ENCODE measurements at regions not wholly inside any gene's neighbourhood (a gene's known extent, or its start where the extent isn't known, plus 50 kb on each side); places are given as distances from the start of the nearest gene placed in this dataset.

GRCh38 chr2:116877274-116877673 is 937.2 kb upstream of the DDX18 start:
- Histone ChIP-seq H3K9me3 (ENCODE audit: control insufficient read depth, insufficient read depth, low read depth, low read length) (no peaks in the 10 kb centered on the region), H3K4me3 (replicated peaks in 1 of 4; ENCODE audit: control extremely low read depth in 1 of 4, insufficient read depth in 1 of 4, low read depth in 3 of 4, low read length in 4 of 4) (no peak overlapping the region), H3K9ac (ENCODE audit: insufficient read depth, low read length) (no peak overlapping the region), H4K20me1 (ENCODE audit: control insufficient read depth, extremely low read depth, insufficient read depth, low read length) (no peaks in the 10 kb centered on the region), H3K4me2 (ENCODE audit: extremely low read depth, insufficient read depth, low read length) (no peak overlapping the region), H3K27ac (ENCODE audit: insufficient read depth, low read length) (no peak overlapping the region), H3K27me3 (ENCODE audit: control insufficient read depth, insufficient read depth, low read length) (no peaks in the 10 kb centered on the region), H3K4me1 (ENCODE audit: control insufficient read depth, extremely low read depth, insufficient read depth, low read length) (no peaks in the 10 kb centered on the region), H2AFZ (ENCODE audit: low read length) (no peak overlapping the region), H3K79me2 (ENCODE audit: control insufficient read depth, insufficient read depth, low read length) (no peaks in the 10 kb centered on the region), H3K36me3 (ENCODE audit: control insufficient read depth, insufficient read depth, low read length) (no peaks in the 10 kb centered on the region)
- TF ChIP-seq, protein P1, sequence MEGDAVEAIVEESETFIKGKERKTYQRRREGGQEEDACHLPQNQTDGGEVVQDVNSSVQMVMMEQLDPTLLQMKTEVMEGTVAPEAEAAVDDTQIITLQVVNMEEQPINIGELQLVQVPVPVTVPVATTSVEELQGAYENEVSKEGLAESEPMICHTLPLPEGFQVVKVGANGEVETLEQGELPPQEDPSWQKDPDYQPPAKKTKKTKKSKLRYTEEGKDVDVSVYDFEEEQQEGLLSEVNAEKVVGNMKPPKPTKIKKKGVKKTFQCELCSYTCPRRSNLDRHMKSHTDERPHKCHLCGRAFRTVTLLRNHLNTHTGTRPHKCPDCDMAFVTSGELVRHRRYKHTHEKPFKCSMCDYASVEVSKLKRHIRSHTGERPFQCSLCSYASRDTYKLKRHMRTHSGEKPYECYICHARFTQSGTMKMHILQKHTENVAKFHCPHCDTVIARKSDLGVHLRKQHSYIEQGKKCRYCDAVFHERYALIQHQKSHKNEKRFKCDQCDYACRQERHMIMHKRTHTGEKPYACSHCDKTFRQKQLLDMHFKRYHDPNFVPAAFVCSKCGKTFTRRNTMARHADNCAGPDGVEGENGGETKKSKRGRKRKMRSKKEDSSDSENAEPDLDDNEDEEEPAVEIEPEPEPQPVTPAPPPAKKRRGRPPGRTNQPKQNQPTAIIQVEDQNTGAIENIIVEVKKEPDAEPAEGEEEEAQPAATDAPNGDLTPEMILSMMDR (conservative IDR thresholded peaks at IDR 0.05 in 1 of 2, IDR thresholded peaks at IDR 0.05 in 1 of 2; ENCODE audit: low read depth in 1 of 2, low read length in 2 of 2): no peak
- TF ChIP-seq EZH2 (IDR thresholded peaks at IDR 0.05; ENCODE audit: low read length, missing control alignments): no peak
- DNase-seq (ENCODE audit: low read depth in 2 of 2): no peak

DNA sequence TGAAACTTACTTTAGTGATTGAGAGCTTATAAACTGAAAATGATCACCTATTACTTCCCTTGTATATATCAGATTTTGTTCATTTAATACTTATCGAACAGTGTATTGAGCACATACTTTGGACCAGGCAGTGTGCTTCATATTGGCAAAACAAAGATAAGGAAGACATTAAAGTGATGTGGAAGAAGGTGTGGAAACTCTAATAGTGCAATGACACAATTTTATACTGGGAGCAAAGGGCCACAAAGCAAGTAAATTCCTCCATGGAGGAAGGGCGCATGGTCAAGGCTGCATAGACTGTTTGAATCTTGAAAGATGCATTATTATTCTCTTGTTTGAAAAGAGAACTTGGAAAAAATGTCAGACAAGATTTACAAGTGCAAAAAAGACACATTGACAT is 936.5 kb upstream of the DDX18 start:
- no peaks in the 10 kb centered on the region for H3K9me3 ChIP-seq (ENCODE audit: control insufficient read depth, insufficient read depth, low read depth, low read length)
- no peaks in the 10 kb centered on the region for H3K79me2 ChIP-seq (ENCODE audit: control insufficient read depth, insufficient read depth, low read length)
- no peak for TF ChIP-seq EZH2 (IDR thresholded peaks at IDR 0.05; ENCODE audit: low read length, missing control alignments)
- TF ChIP-seq, protein P1 (conservative IDR thresholded peaks at IDR 0.05 in 1 of 2, IDR thresholded peaks at IDR 0.05 in 1 of 2; ENCODE audit: low read depth in 1 of 2, low read length in 2 of 2): no peak
- H3K27me3 ChIP-seq (ENCODE audit: control insufficient read depth, insufficient read depth, low read length): no peaks in the 10 kb centered on the region
- H3K4me1 ChIP-seq (ENCODE audit: control insufficient read depth, extremely low read depth, insufficient read depth, low read length): no peaks in the 10 kb centered on the region
- H4K20me1 ChIP-seq (ENCODE audit: control insufficient read depth, extremely low read depth, insufficient read depth, low read length): no peaks in the 10 kb centered on the region
- H3K4me2 ChIP-seq (ENCODE audit: extremely low read depth, insufficient read depth, low read length): no peak overlapping the region
- no peak for DNase-seq (ENCODE audit: low read depth in 2 of 2)
- H3K9ac ChIP-seq (ENCODE audit: insufficient read depth, low read length): no peak overlapping the region
- no peaks in the 10 kb centered on the region for H3K36me3 ChIP-seq (ENCODE audit: control insufficient read depth, insufficient read depth, low read length)
- H3K4me3 ChIP-seq (replicated peaks in 1 of 4; ENCODE audit: control extremely low read depth in 1 of 4, insufficient read depth in 1 of 4, low read depth in 3 of 4, low read length in 4 of 4): no peak overlapping the region
- H2AFZ ChIP-seq (ENCODE audit: low read length): no peak overlapping the region
- H3K27ac ChIP-seq (ENCODE audit: insufficient read depth, low read length): no peak overlapping the region

DNA sequence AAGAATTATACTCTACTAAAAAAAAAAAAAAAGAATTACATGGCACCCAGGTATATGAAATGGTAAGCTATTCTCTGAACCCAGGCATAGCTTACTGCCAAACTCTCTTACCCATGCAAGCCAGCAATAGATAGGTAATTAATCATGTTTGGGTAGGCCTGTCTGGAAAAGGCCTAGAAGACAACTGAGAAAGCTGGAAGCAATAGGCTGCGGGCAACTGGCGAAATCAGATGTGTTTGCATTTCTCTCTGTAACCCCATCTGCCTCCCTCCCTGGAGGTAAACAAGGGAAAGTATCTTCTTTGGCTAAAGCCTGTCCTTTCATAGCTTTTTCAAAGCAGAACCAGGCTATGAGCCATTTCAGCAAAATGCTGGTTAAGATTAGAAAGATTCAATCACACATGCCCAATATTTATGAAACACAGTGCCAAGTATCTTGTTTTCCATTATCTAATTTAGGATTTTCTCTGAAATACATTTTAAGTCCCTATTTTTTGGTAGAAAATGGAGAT is 934.8 kb upstream of the DDX18 start:
- H3K36me3 ChIP-seq (ENCODE audit: control insufficient read depth, insufficient read depth, low read length): no peaks in the 10 kb centered on the region
- H3K4me3 ChIP-seq (replicated peaks in 1 of 4; ENCODE audit: control extremely low read depth in 1 of 4, insufficient read depth in 1 of 4, low read depth in 3 of 4, low read length in 4 of 4): no peak overlapping the region
- no peak overlapping the region for H2AFZ ChIP-seq (ENCODE audit: low read length)
- H3K27ac ChIP-seq (ENCODE audit: insufficient read depth, low read length): no peak overlapping the region
- H3K27me3 ChIP-seq (ENCODE audit: control insufficient read depth, insufficient read depth, low read length): no peaks in the 10 kb centered on the region
- H3K9ac ChIP-seq (ENCODE audit: insufficient read depth, low read length): no peak overlapping the region
- no peak for DNase-seq (ENCODE audit: low read depth in 2 of 2)
- TF ChIP-seq, protein P1 (conservative IDR thresholded peaks at IDR 0.05 in 1 of 2, IDR thresholded peaks at IDR 0.05 in 1 of 2; ENCODE audit: low read depth in 1 of 2, low read length in 2 of 2): no peak
- no peak for TF ChIP-seq EZH2 (IDR thresholded peaks at IDR 0.05; ENCODE audit: low read length, missing control alignments)
- no peaks in the 10 kb centered on the region for H4K20me1 ChIP-seq (ENCODE audit: control insufficient read depth, extremely low read depth, insufficient read depth, low read length)
- H3K79me2 ChIP-seq (ENCODE audit: control insufficient read depth, insufficient read depth, low read length): no peaks in the 10 kb centered on the region
- no peak overlapping the region for H3K4me2 ChIP-seq (ENCODE audit: extremely low read depth, insufficient read depth, low read length)
- no peaks in the 10 kb centered on the region for H3K9me3 ChIP-seq (ENCODE audit: control insufficient read depth, insufficient read depth, low read depth, low read length)
- H3K4me1 ChIP-seq (ENCODE audit: control insufficient read depth, extremely low read depth, insufficient read depth, low read length): no peaks in the 10 kb centered on the region

All from fibroblast of lung (primary cell).